Neuronal stem cell (in vitro differentiated cells): ENCODE measurements at regions not wholly inside any gene's neighbourhood (a gene's known extent, or its start where the extent isn't known, plus 50 kb on each side); places are given as distances from the start of the nearest gene placed in this dataset.

Experiments used
- DNase-seq: peaks from one replicate; pipeline ENCODE4 v3.0.0-alpha.2; 2013; ENCODE audit warnings: low spot score
- H2AFZ ChIP-seq: one replicate; pipeline ENCODE4 v1.6.1; 2013; ENCODE audit warnings: mild to moderate bottlenecking, low read length, inconsistent platforms
- H2AK5ac ChIP-seq: 2 replicates; pipeline ENCODE4 v1.6.1; 2013; ENCODE audit warnings: low read depth, mild to moderate bottlenecking, inconsistent platforms, low read length, moderate library complexity, mixed read lengths
- H2BK120ac ChIP-seq: 2 replicates; pipeline ENCODE4 v1.6.1; 2013; ENCODE audit warnings: low read depth, mild to moderate bottlenecking, inconsistent platforms, low read length, moderate library complexity, mixed read lengths
- H2BK12ac ChIP-seq: one replicate; pipeline ENCODE4 v1.6.1; 2013; ENCODE audit warnings: low read length, inconsistent platforms
- H2BK15ac ChIP-seq: 2 replicates; pipeline ENCODE4 v1.6.1; 2013; ENCODE audit warnings: mild to moderate bottlenecking, low read length, inconsistent platforms, mixed read lengths
- H2BK5ac ChIP-seq: one replicate; pipeline ENCODE4 v1.6.1; 2013; ENCODE audit warnings: inconsistent platforms, mild to moderate bottlenecking, low read length, moderate library complexity
- H3K14ac ChIP-seq: one replicate; pipeline ENCODE4 v1.6.1; 2013; ENCODE audit warnings: low read length, inconsistent platforms
- H3K18ac ChIP-seq: 2 replicates; pipeline ENCODE4 v1.6.1; 2013; ENCODE audit warnings: low read length, inconsistent platforms
- H3K23ac ChIP-seq: 2 replicates; pipeline ENCODE4 v1.6.1; 2013; ENCODE audit warnings: low read depth, mild to moderate bottlenecking, mixed read lengths, low read length, inconsistent platforms; ENCODE audit not compliant: poor library complexity
- H3K27ac ChIP-seq: replicated peaks from 3 replicates; pipeline ENCODE4 v1.5.1; 2013; ENCODE audit warnings: low read length, inconsistent platforms
- H3K27me3 ChIP-seq, 3 experiments: 2 replicates each; pipeline ENCODE4 v1.6.1; 2013; ENCODE audit warnings: low read length in 3 of 3, mild to moderate bottlenecking in 2 of 3, inconsistent platforms in 1 of 3, low read depth in 1 of 3, mixed read lengths in 1 of 3, moderate library complexity in 1 of 3; ENCODE audit not compliant: control insufficient read depth in 3 of 3, insufficient read depth in 3 of 3
- H3K36me3 ChIP-seq, 2 donors: replicated peaks in 1 of 2; 2 replicates each; pipeline ENCODE4 v1.6.1; 2013; ENCODE audit warnings: low read length in 2 of 2; ENCODE audit not compliant: control insufficient read depth in 2 of 2, insufficient read depth in 2 of 2
- H3K4ac ChIP-seq: 2 replicates; pipeline ENCODE4 v1.6.1; 2013; ENCODE audit warnings: inconsistent platforms, mild to moderate bottlenecking, low read length, moderate library complexity
- H3K4me1 ChIP-seq, 2 donors: 1 replicate in 1 of 2; 2 replicates in 1 of 2; pipeline ENCODE4 v1.6.1; 2013; ENCODE audit warnings: low read length in 2 of 2, low read depth in 1 of 2; ENCODE audit not compliant: control insufficient read depth in 2 of 2, insufficient read depth in 1 of 2
- H3K4me2 ChIP-seq: one replicate; pipeline ENCODE4 v1.6.1; 2013; ENCODE audit warnings: mild to moderate bottlenecking, low read length, inconsistent platforms; ENCODE audit not compliant: insufficient read depth, poor library complexity, severe bottlenecking
- H3K4me3 ChIP-seq, 2 donors: 2 replicates each; pipeline ENCODE4 v1.5.1; 2013; ENCODE audit warnings: low read length in 2 of 2, mild to moderate bottlenecking in 2 of 2, inconsistent platforms in 1 of 2, moderate library complexity in 1 of 2
- H3K79me1 ChIP-seq: one replicate; pipeline ENCODE4 v1.6.1; 2013; ENCODE audit warnings: low read depth, mild to moderate bottlenecking, inconsistent platforms, low read length, moderate library complexity
- H3K9ac ChIP-seq: one replicate; pipeline ENCODE4 v1.6.1; 2013; ENCODE audit warnings: mild to moderate bottlenecking, low read depth, low read length, inconsistent platforms; ENCODE audit not compliant: poor library complexity
- H3K9me3 ChIP-seq, 2 donors: replicated peaks in 1 of 2; 2 replicates each; pipeline versions ENCODE3 to v1.6.1; 2013; ENCODE audit warnings: low read length in 2 of 2, mild to moderate bottlenecking in 2 of 2, inconsistent platforms in 1 of 2, low read depth in 1 of 2, mixed read lengths in 1 of 2, moderate library complexity in 1 of 2; ENCODE audit not compliant: control insufficient read depth in 2 of 2, insufficient read depth in 1 of 2
- H4K8ac ChIP-seq: one replicate; pipeline ENCODE4 v1.6.1; 2013; ENCODE audit warnings: low read depth, mild to moderate bottlenecking, inconsistent platforms, low read length, moderate library complexity
- H4K91ac ChIP-seq: one replicate; pipeline ENCODE4 v1.6.1; 2013; ENCODE audit warnings: low read length, low read depth, mild to moderate bottlenecking, inconsistent platforms; ENCODE audit not compliant: poor library complexity
- WGBS, 2 donors: extraction: QIAGEN DNeasy Blood & Tissue Kit; methylation state at CpG; one replicate each; pipeline ENCODE4 v1.1.7; 2013; ENCODE audit warnings: missing lambda C conversion rate in 2 of 2, mixed read lengths in 1 of 2; ENCODE audit not compliant: insufficient read length in 2 of 2, insufficient replicate concordance in 1 of 2; ENCODE audit errors: extremely low coverage in 2 of 2; 5-methylcytosine and 5-hydroxymethylcytosine counted together

- Histone ChIP-seq H2BK120ac (no peak overlapping the region), H3K4me3 (no peak overlapping the region), H2AK5ac (no peak overlapping the region), H3K79me1 (no peaks in the 10 kb centered on the region), H3K9ac (no peak overlapping the region), H2BK15ac (no peak overlapping the region), H3K27me3 (no peaks in the 10 kb centered on the region), H3K23ac (no peak overlapping the region), H2AFZ (no peak overlapping the region), H3K18ac (no peak overlapping the region), H2BK12ac (no peak overlapping the region), H3K4ac (no peak overlapping the region), H3K27ac (no peak overlapping the region), H2BK5ac (no peak overlapping the region), H3K9me3 (peaks cover 0 to 7% of the 10 kb centered on the region in 2 donors), H3K14ac (no peak overlapping the region), H4K8ac (no peak overlapping the region), H3K4me1 (no peaks in the 10 kb centered on the region), H4K91ac (no peak overlapping the region), H3K4me2 (no peak overlapping the region), H3K36me3 (no peaks in the 10 kb centered on the region)
- no CpG with 5 or more reads among the region's 2 CpGs for WGBS, 2 donors
- DNase-seq: no peak
Measured at GRCh38 chr6:148112851-148113319, 229.8 kb upstream of the SASH1 start.

- Histone ChIP-seq H2BK15ac (no peak overlapping the region), H3K79me1 (no peaks in the 10 kb centered on the region), H2BK5ac (no peak overlapping the region), H3K18ac (no peak overlapping the region), H3K27ac (no peak overlapping the region), H2BK120ac (no peak overlapping the region), H3K4ac (no peak overlapping the region), H2BK12ac (no peak overlapping the region), H3K36me3 (no peaks in the 10 kb centered on the region), H4K91ac (no peak overlapping the region), H3K27me3 (peaks cover 0 to 4% (median 0%) of the 10 kb centered on the region in 3 experiments), H3K4me2 (no peak overlapping the region), H3K4me3 (no peak overlapping the region), H4K8ac (no peak overlapping the region), H3K4me1 (no peaks in the 10 kb centered on the region), H3K23ac (no peak overlapping the region), H3K9me3 (peaks cover 0 to 1% of the 10 kb centered on the region in 2 donors), H2AK5ac (no peak overlapping the region), H2AFZ (no peak overlapping the region), H3K14ac (no peak overlapping the region), H3K9ac (no peak overlapping the region)
- DNase-seq: no peak
- no CpG with 5 or more reads among the region's 3 CpGs for WGBS, 2 donors
Measured at GRCh38 chr6:148116001-148116400, 226.6 kb upstream of the SASH1 start.

- H2AK5ac ChIP-seq: no peak overlapping the region
- H3K4me3 ChIP-seq: no peak overlapping the region
- DNase-seq: no peak
- H2BK15ac ChIP-seq: no peak overlapping the region
- no peak overlapping the region for H4K91ac ChIP-seq
- no peak overlapping the region for H4K8ac ChIP-seq
- no peak overlapping the region for H3K18ac ChIP-seq
- no peaks in the 10 kb centered on the region for H3K79me1 ChIP-seq
- H3K14ac ChIP-seq: no peak overlapping the region
- H3K27me3 ChIP-seq: peaks cover 0 to 4% (median 0%) of the 10 kb centered on the region in 3 experiments
- H3K4ac ChIP-seq: no peak overlapping the region
- no peaks in the 10 kb centered on the region for H3K4me1 ChIP-seq
- no CpG with 5 or more reads among the region's 1 CpG for WGBS, 2 donors
- H3K27ac ChIP-seq: no peak overlapping the region
- H2BK5ac ChIP-seq: no peak overlapping the region
- no peak overlapping the region for H3K23ac ChIP-seq
- no peak overlapping the region for H2BK120ac ChIP-seq
- H3K36me3 ChIP-seq: no peaks in the 10 kb centered on the region
- no peak overlapping the region for H3K9ac ChIP-seq
- no peak overlapping the region for H3K4me2 ChIP-seq
- no peaks in the 10 kb centered on the region for H3K9me3 ChIP-seq
- H2AFZ ChIP-seq: no peak overlapping the region
- no peak overlapping the region for H2BK12ac ChIP-seq
Measured at GRCh38 chr6:148118244-148118643, 224.4 kb upstream of the SASH1 start.

- H3K4me3 ChIP-seq: no peak overlapping the region
- H3K23ac ChIP-seq: no peak overlapping the region
- no peak overlapping the region for H4K8ac ChIP-seq
- no peak overlapping the region for H3K9ac ChIP-seq
- no peak overlapping the region for H4K91ac ChIP-seq
- H3K27ac ChIP-seq: no peak overlapping the region
- H2BK120ac ChIP-seq: no peak overlapping the region
- H2BK15ac ChIP-seq: no peak overlapping the region
- no peak overlapping the region for H2AFZ ChIP-seq
- H2BK5ac ChIP-seq: no peak overlapping the region
- no peak overlapping the region for H3K14ac ChIP-seq
- no peak for DNase-seq
- no peak overlapping the region for H3K4ac ChIP-seq
- no peak overlapping the region for H2BK12ac ChIP-seq
- no peaks in the 10 kb centered on the region for H3K4me1 ChIP-seq
- H3K27me3 ChIP-seq: peaks cover 0 to 3% (median 0%) of the 10 kb centered on the region in 3 experiments
- no peak overlapping the region for H3K18ac ChIP-seq
- no peaks in the 10 kb centered on the region for H3K36me3 ChIP-seq
- H3K4me2 ChIP-seq: no peak overlapping the region
- no CpG with 5 or more reads among the region's 6 CpGs for WGBS, 2 donors
- H2AK5ac ChIP-seq: no peak overlapping the region
- no peaks in the 10 kb centered on the region for H3K79me1 ChIP-seq
- no peaks in the 10 kb centered on the region for H3K9me3 ChIP-seq
Measured at GRCh38 chr6:148128014-148128730, 214.5 kb upstream of the SASH1 start.
